ACC112 (cell line): ENCODE measurements at regions not wholly inside any gene's neighbourhood (a gene's known extent, or its start where the extent isn't known, plus 50 kb on each side); places are given as distances from the start of the nearest gene placed in this dataset.
"Not testable (repeated sequence)": the region's sequence is repeated elsewhere in the genome, so short reads cannot be mapped to it uniquely, and the experiment has no call there.

Source experiments
- H2AFZ ChIP-seq: fragments of 200-600 bp; sonication (generic); one replicate; pipeline ENCODE4 v1.6.0; 2017; ENCODE audit warnings: antibody characterized with exemption, low read length; ENCODE audit not compliant: unreplicated experiment
- H3K27ac ChIP-seq: fragments of 200-600 bp; sonication (generic); 2 replicates; pipeline ENCODE4 v1.5.1; 2014; ENCODE audit warnings: low read depth, mild to moderate bottlenecking, antibody characterized with exemption, low read length, moderate library complexity
- H3K27me3 ChIP-seq: fragments of 200-600 bp; sonication (generic); 2 replicates; pipeline ENCODE4 v1.6.1; 2014; ENCODE audit warnings: mild to moderate bottlenecking, antibody characterized with exemption, low read length, moderate library complexity, mixed read lengths; ENCODE audit not compliant: insufficient read depth
- H3K36me3 ChIP-seq: fragments of 200-600 bp; sonication (generic); 2 replicates; pipeline ENCODE4 v1.6.1; 2016; ENCODE audit warnings: mild to moderate bottlenecking, antibody characterized with exemption, low read length, moderate library complexity, mixed read lengths; ENCODE audit not compliant: insufficient read depth
- H3K4me1 ChIP-seq: fragments of 200-600 bp; sonication (generic); one replicate; pipeline ENCODE4 v1.6.1; 2016; ENCODE audit warnings: low read length, mixed read lengths; ENCODE audit not compliant: insufficient read depth, unreplicated experiment, control insufficient read depth
- H3K4me3 ChIP-seq: fragments of 200-600 bp; sonication (generic); 2 replicates; pipeline ENCODE4 v1.5.1; 2014; ENCODE audit warnings: mild to moderate bottlenecking, low read depth, low read length
- H3K79me2 ChIP-seq: fragments of 200-600 bp; sonication (generic); one replicate; pipeline ENCODE4 v1.6.0; 2016; ENCODE audit warnings: low read length; ENCODE audit not compliant: control insufficient read depth, unreplicated experiment, insufficient read depth

DNA sequence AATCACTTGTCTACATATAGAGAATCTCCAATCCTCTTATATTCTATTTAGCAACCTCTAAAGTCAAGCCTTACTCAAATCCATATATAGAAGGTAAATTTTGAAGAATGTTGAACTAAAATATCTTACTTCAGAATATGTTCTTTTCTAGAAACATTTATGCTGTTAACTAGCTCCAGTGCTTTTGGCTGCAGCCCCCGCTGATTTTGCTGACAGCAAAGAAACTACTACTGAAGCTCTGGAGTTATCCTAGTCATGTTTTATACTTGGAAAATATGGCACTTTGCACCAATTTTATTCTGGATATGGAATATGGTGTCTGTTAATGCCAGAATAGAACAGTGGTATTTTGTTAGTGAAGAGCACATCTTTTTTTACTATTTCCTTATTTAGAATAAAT, 212.4 kb upstream of the FSIP2 start:
- H2AFZ ChIP-seq = no peak overlapping the region
- no peak overlapping the region for H3K27ac ChIP-seq
- no peaks in the 10 kb centered on the region for H3K79me2 ChIP-seq
- H3K27me3 ChIP-seq = no peaks in the 10 kb centered on the region
- no peaks in the 10 kb centered on the region for H3K4me1 ChIP-seq
- no peak overlapping the region for H3K4me3 ChIP-seq
- H3K36me3 ChIP-seq = no peaks in the 10 kb centered on the region

DNA sequence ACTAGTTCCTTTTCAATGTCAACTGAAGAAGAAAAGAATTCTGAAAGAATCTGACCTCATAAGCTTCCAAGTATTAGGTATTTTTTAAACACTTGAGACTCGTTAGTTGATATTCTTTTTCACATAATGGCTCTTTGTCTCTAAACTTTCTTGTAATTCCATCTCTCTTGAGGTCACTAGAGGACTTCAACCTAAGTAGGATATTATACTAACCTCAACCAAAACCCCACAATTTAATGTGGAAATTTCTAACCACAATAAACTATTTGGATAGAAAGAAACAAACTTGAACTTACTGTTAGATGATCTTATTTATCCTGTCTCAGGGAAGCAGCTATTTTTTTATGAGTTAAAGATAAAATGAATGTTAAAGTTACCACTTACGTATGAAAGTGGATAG, 206.9 kb upstream of the FSIP2 start:
- no peak overlapping the region for H2AFZ ChIP-seq
- no peak overlapping the region for H3K27ac ChIP-seq
- H3K27me3 ChIP-seq = no peaks in the 10 kb centered on the region
- no peaks in the 10 kb centered on the region for H3K36me3 ChIP-seq
- no peaks in the 10 kb centered on the region for H3K4me1 ChIP-seq
- H3K4me3 ChIP-seq = no peak overlapping the region
- H3K79me2 ChIP-seq = no peaks in the 10 kb centered on the region

GRCh38 chr2:185537689-185538088, 200.9 kb upstream of the FSIP2 start:
- no peaks in the 10 kb centered on the region for H3K79me2 ChIP-seq
- H2AFZ ChIP-seq = no peak overlapping the region
- no peaks in the 10 kb centered on the region for H3K27me3 ChIP-seq
- no peaks in the 10 kb centered on the region for H3K36me3 ChIP-seq
- H3K4me3 ChIP-seq = no peak overlapping the region
- H3K27ac ChIP-seq = no peak overlapping the region
- no peaks in the 10 kb centered on the region for H3K4me1 ChIP-seq

GRCh38 chr2:185567196-185567595, 171.4 kb upstream of the FSIP2 start:
- Histone ChIP-seq H3K27ac (no peak overlapping the region), H3K4me1 (no peaks in the 10 kb centered on the region), H3K36me3 (no peaks in the 10 kb centered on the region), H3K79me2 (no peaks in the 10 kb centered on the region), H3K4me3 (no peak overlapping the region), H3K27me3 (no peaks in the 10 kb centered on the region), H2AFZ (no peak overlapping the region)

- Histone ChIP-seq H3K79me2 (no peaks in the 10 kb centered on the region), H3K36me3 (no peaks in the 10 kb centered on the region), H2AFZ (no peak overlapping the region), H3K27ac (no peak overlapping the region), H3K27me3 (no peaks in the 10 kb centered on the region), H3K4me3 (no peak overlapping the region), H3K4me1 (no peaks in the 10 kb centered on the region)
These were observed 170.7 kb upstream of the FSIP2 start for GRCh38 chr2:185567940-185568339.

DNA sequence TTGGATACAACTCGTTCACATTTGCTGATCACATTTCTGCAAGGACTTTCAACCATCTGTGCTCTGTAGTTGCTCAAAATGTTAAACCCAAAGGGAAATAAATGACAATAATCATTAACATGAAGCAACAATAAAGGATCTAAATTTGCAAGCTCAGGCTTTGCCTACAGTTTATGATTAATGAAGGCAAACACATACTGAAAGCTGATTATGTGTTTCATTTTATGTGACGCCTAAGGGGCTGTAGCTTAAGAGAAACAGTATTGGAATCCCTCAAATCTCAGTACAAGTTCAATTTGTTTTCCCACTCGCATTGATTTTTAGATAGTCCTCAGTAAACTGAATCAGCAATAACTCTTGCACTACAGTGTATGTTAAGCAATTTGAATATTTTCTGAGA, 160.3 kb upstream of the FSIP2 start:
- H3K79me2 ChIP-seq = no peaks in the 10 kb centered on the region
- no peaks in the 10 kb centered on the region for H3K27me3 ChIP-seq
- no peaks in the 10 kb centered on the region for H3K36me3 ChIP-seq
- no peak overlapping the region for H3K27ac ChIP-seq
- H2AFZ ChIP-seq = no peak overlapping the region
- H3K4me3 ChIP-seq = no peak overlapping the region
- H3K4me1 ChIP-seq = no peaks in the 10 kb centered on the region

DNA sequence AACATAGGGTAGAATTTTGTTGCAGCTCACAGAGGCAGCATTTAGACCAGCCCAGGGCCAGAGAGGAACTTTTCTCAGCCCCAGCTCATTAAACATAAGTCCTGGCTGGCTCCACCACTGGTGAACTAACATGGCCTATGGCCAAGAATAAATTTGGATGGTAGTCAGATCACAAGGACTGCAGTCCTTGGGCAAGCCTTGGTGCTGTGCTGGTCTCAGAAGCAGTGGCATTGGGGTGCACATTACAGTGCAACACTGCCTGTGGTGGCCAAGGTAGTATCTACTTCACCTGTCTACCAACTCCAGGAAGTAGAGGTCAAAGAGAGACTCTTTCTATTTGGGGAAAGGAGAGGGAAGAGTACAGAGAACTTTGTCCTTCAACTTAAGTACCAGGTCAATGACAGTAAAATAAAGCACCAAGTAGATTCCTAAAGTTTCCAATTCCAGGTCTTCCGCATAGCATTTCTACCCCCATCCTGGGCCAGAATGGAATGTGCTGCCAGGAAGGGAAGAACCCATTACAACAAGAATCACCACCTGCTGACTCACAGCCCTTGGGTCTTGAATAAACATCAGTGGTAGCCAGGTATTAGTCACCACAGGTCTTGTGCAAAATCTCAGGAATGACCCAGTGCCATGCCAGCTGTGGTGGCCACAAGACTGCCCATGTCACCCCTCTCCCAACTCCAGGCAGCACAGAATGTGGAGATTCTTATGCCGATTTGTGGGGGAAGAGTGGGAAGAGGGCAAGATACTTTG, 155.4 kb upstream of the FSIP2 start:
- no peaks in the 10 kb centered on the region for H3K4me1 ChIP-seq
- H3K4me3 ChIP-seq = peak overlapping the region; percentile 32; the same call in 1 of the 2 replicates
- H3K27ac ChIP-seq = peak overlapping the region; percentile 43; the same call in 1 of the 2 replicates
- no peaks in the 10 kb centered on the region for H3K27me3 ChIP-seq
- H3K79me2 ChIP-seq = no peaks in the 10 kb centered on the region
- no peaks in the 10 kb centered on the region for H3K36me3 ChIP-seq
- no peak overlapping the region for H2AFZ ChIP-seq

GRCh38 chr2:185585165-185585564, 153.4 kb upstream of the FSIP2 start:
- not testable (repeated sequence) for H3K36me3 ChIP-seq, H3K27ac ChIP-seq, H2AFZ ChIP-seq, H3K4me1 ChIP-seq, H3K4me3 ChIP-seq, H3K27me3 ChIP-seq, H3K79me2 ChIP-seq

DNA sequence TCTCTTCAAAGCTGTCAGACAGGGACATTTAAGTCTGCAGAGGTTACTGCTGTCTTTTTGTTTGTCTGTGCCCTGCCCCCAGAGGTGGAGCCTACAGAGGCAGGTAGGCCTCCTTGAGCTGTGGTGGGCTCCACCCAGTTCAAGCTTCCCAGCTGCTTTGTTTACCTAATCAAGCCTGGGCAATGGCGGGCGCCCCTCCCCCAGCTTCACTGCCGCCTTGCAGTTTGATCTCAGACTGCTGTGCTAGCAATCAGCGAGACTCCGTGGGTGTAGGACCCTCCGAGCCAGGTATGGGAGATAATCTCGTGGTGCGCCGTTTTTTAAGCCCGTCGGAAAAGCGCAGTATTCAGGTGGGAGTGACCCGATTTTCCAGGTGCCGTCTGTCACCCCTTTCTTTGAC, 147.3 kb upstream of the FSIP2 start:
- not testable (repeated sequence) for H3K27ac ChIP-seq, H3K79me2 ChIP-seq, H2AFZ ChIP-seq, H3K4me3 ChIP-seq, H3K4me1 ChIP-seq, H3K27me3 ChIP-seq, H3K36me3 ChIP-seq

GRCh38 chr2:185607945-185608344, 130.7 kb upstream of the FSIP2 start:
- Histone ChIP-seq H3K27me3 (no peaks in the 10 kb centered on the region), H3K27ac (no peak overlapping the region), H3K4me1 (no peaks in the 10 kb centered on the region), H3K4me3 (no peak overlapping the region), H3K79me2 (no peaks in the 10 kb centered on the region), H2AFZ (no peak overlapping the region), H3K36me3 (no peaks in the 10 kb centered on the region)

DNA sequence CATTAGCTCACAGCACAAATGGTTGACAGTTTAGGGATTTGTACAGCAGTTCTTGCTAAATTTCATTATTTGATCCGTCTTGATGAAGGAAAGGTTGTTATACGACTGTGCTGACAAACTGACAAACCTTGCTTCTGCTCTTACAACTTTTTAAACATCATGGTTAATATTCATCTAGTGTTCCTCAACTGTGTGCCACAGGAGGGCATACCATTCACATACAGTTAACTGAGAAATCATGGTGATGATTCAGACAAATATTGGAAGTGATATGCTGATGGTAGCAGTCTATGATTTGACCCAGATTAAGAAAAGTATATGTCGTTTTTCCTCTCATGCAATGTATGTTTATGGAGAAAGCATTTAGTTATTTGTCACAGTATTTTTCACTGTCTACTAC, 129.8 kb upstream of the FSIP2 start:
- no peak overlapping the region for H3K27ac ChIP-seq
- H3K36me3 ChIP-seq = no peaks in the 10 kb centered on the region
- no peaks in the 10 kb centered on the region for H3K79me2 ChIP-seq
- H3K4me3 ChIP-seq = no peak overlapping the region
- H3K27me3 ChIP-seq = no peaks in the 10 kb centered on the region
- no peaks in the 10 kb centered on the region for H3K4me1 ChIP-seq
- H2AFZ ChIP-seq = no peak overlapping the region
